ENCODE measurements at regions not wholly inside any gene's neighbourhood (a gene's known extent, or its start where the extent isn't known, plus 50 kb on each side); places are given as distances from the start of the nearest gene placed in this dataset.
"Not testable (repeated sequence)": the region's sequence is repeated elsewhere in the genome, so short reads cannot be mapped to it uniquely, and the experiment has no call there.

DNA sequence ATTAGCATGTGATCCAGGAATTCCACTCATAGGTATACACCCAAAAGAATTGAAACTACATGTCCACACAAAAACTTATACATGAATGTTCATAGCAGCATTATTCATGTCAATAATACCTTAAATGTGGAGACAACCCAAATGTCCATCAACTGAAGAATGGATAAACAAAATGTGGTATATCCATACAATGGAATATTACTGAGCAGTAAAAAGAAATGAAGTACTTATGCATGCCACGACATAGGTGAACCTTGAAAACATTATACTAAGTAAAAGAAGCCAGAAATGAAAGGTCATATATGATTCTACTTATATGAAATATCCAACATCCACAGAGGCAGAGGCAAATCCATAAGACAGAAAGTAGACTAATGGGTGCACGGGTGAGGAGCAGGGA lies 159.9 kb downstream of the UNC5CL start:
- Histone ChIP-seq H3K4me3 (no peak overlapping the region), H3K36me3 (replicated peaks) (no peaks in the 10 kb centered on the region), H3K27me3 (ENCODE audit: low read depth) (no peaks in the 10 kb centered on the region), H3K9me3 (no peaks in the 10 kb centered on the region), H3K4me1 (no peaks in the 10 kb centered on the region)
- no peak for DNase-seq (ENCODE audit: low spot score in 2 of 2)
- in situ Hi-C loops (cut with MboI; ENCODE audit: low sequenced_read_pairs), result no loop called here

DNA sequence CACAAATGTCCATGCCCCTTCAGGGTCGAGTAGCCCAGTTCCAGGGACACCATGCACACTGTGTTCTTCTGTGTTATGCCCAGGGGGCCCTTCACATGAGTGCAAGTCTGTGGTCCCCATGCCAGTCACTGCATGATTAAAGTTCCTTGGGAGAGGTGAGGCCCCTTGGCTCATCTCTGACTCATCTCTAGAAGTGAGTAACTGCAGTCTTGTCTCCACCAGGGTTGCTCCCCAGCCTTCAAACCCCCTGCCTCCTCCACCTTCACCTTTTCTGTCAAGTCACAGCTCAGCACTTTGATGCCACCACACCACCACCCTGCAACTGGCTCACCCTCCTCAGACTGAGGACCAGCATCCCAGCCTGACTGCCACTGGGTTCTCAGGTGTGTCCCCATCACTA lies 161.7 kb downstream of the UNC5CL start:
- Histone ChIP-seq H3K4me1 (no peaks in the 10 kb centered on the region), H3K36me3 (replicated peaks) (no peaks in the 10 kb centered on the region), H3K9me3 (no peaks in the 10 kb centered on the region), H3K4me3 (no peak overlapping the region), H3K27me3 (ENCODE audit: low read depth) (no peaks in the 10 kb centered on the region)
- DNase-seq (ENCODE audit: low spot score in 2 of 2), result no peak
- in situ Hi-C loops (cut with MboI; ENCODE audit: low sequenced_read_pairs), result no loop called here

DNA sequence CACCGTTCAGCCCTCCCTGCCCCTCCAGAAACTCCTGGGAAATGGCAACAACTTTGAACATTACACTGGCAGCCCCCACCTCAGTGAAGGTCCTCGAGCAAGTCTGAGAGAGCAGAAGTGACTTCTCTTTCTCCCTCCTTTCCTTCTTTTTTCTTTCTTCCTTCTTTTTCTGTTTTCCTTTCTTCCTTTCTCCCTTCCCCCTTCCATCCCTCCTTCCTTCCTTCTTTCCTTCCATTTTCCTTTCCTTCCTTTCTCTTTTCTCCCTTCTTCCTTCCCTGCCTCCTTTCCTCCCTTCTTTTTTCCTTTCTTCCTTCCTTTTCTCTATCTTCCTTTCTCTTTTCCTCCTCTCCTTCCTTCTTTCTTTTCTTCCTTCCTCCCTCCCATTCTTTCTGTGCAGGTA lies 162.7 kb downstream of the UNC5CL start:
- H3K36me3 ChIP-seq (replicated peaks), result no peaks in the 10 kb centered on the region
- no peaks in the 10 kb centered on the region for H3K27me3 ChIP-seq (ENCODE audit: low read depth)
- H3K9me3 ChIP-seq, result no peaks in the 10 kb centered on the region
- DNase-seq (ENCODE audit: low spot score in 2 of 2), result no peak
- in situ Hi-C loops (cut with MboI; ENCODE audit: low sequenced_read_pairs), result no loop called here
- no peak overlapping the region for H3K4me3 ChIP-seq
- H3K4me1 ChIP-seq, result no peaks in the 10 kb centered on the region

DNA sequence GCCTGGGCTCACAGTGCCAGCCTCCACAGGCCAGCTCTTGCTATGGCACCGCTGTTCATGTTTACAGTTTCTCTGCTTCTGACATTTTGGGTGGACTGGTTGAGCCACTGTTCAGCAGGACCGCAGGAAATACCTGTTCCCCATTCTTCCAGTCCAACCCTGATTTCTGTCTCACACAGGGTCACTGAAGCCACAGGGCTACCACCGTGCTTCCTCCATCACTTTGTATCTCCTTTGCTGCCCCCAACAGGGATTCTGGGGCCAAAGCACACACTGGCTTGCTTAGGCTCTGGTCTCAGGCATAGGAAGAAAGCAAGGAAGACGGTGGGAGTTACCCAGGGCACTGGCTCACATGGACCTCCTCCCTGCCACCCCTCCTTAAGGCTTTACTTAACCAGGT lies 164.5 kb downstream of the UNC5CL start:
- H3K4me3 ChIP-seq, result no peak overlapping the region
- H3K36me3 ChIP-seq (replicated peaks), result no peaks in the 10 kb centered on the region
- no peaks in the 10 kb centered on the region for H3K9me3 ChIP-seq
- no peak for DNase-seq (ENCODE audit: low spot score in 2 of 2)
- H3K27me3 ChIP-seq (ENCODE audit: low read depth), result no peaks in the 10 kb centered on the region
- in situ Hi-C loops (cut with MboI; ENCODE audit: low sequenced_read_pairs), result no loop called here
- H3K4me1 ChIP-seq, result no peaks in the 10 kb centered on the region

DNA sequence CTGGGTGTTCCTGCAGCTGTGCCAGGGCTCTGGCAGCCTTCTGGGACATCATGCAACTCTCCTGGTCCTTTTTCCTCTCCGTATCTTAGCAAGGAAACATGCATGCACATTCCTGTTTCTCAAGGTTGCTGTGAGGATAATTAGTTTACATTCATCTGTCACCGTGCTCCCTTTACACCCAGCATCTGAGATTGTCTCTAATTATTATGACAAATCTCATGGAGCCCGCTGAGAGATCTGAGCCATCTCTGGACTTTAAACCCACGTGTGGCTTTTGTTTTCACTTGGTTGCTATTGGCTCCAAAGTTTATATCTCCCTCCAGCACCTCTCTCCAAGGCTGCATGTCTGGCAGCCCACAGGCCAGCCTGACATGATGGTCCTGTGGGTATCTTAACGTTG lies 167.6 kb downstream of the UNC5CL start:
- no peaks in the 10 kb centered on the region for H3K9me3 ChIP-seq

DNA sequence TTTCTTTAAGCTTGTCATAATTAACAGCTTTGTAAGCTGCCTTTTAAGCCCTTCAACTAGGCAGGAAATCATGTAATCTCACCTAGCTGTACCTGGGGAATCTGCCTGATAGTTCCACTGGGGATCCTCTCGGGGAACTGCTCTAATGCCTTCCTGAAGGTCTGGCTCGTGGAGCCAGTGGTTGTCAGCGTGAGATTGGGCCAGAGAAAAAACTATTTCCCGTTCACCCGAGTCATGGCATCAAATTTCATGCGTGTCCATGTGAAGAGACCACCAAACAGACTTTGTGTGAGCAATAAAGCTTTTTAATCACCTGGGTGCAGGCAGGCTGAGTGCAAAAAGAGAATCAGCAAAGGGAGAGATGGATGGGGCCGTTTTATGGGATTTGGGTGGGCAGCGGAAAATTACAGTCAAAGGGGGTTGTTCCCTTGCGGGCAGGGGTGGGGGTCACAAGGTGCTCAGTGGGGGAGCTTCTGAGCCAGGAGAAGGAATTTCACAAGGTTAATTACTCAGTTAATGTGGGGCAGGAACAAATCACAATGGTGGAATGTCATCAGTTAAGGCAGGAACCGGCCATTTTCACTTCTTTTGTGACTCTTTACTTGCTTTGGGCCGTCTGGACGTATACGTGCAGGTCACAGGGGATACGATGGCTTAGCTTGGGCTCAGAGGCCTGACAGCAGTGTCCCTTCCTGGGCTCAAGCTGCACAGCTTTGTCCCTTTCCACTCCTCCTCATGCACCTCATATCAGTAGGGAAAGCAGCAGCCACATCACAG lies 170.7 kb downstream of the UNC5CL start:
- in situ Hi-C loops (cut with MboI; ENCODE audit: low sequenced_read_pairs); H3K4me3 ChIP-seq; H3K9me3 ChIP-seq; H3K4me1 ChIP-seq; H3K36me3 ChIP-seq (replicated peaks); H3K27me3 ChIP-seq (ENCODE audit: low read depth); DNase-seq (ENCODE audit: low spot score in 2 of 2): not testable (repeated sequence)

More for the DNA sequence above, 167.6 kb downstream of the UNC5CL start:
- in situ Hi-C loops (cut with MboI; ENCODE audit: low sequenced_read_pairs), result no loop called here
- no peak overlapping the region for H3K4me3 ChIP-seq
- H3K27me3 ChIP-seq (ENCODE audit: low read depth), result no peaks in the 10 kb centered on the region
- H3K36me3 ChIP-seq (replicated peaks), result no peaks in the 10 kb centered on the region
- DNase-seq (ENCODE audit: low spot score in 2 of 2), result no peak
- no peaks in the 10 kb centered on the region for H3K4me1 ChIP-seq

DNA sequence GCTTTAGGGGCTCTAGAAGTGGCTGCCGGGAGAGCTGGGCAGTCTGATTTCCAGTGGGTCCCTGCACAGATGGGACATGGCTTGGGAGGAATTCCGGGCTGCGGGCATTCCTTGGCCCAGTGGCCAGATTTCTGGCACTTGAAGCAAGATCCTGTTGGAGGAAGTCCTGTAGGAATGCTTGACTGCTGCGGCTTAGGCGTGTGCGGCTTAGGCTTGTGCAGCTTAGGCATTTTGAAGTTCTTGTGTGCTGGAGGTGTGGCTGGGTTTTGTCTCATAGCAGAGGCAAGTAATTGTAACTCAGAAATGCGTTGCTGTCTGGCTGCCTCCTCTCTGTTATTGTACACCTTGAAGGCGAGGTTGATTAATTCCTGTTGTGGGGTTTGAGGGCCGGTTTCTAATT lies 171.5 kb downstream of the UNC5CL start:
- in situ Hi-C loops (cut with MboI; ENCODE audit: low sequenced_read_pairs); H3K36me3 ChIP-seq (replicated peaks); H3K4me1 ChIP-seq; H3K27me3 ChIP-seq (ENCODE audit: low read depth); H3K4me3 ChIP-seq; H3K9me3 ChIP-seq; DNase-seq (ENCODE audit: low spot score in 2 of 2): not testable (repeated sequence)

DNA sequence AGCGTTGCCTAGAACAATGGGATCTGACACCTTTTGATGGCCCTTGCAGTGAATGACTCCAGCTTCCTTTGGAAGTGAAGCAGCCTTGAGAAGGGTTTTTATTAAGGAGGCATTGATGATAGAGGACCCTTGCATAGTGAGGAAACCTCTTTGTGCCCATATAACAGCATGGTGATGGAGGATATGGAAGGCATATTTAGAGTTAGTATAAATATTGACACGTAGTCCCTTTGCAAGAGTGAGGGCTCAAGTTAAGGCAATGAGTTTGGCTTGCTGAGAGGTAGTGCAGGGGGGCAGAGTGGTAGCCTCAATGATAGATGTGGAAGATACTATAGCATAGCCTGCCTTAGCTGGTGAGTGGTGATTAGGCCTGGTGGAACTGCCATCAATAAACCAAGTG lies 173.8 kb downstream of the UNC5CL start:
- H3K4me1 ChIP-seq; H3K36me3 ChIP-seq (replicated peaks); H3K4me3 ChIP-seq; H3K27me3 ChIP-seq (ENCODE audit: low read depth); H3K9me3 ChIP-seq; DNase-seq (ENCODE audit: low spot score in 2 of 2); in situ Hi-C loops (cut with MboI; ENCODE audit: low sequenced_read_pairs): not testable (repeated sequence)

DNA sequence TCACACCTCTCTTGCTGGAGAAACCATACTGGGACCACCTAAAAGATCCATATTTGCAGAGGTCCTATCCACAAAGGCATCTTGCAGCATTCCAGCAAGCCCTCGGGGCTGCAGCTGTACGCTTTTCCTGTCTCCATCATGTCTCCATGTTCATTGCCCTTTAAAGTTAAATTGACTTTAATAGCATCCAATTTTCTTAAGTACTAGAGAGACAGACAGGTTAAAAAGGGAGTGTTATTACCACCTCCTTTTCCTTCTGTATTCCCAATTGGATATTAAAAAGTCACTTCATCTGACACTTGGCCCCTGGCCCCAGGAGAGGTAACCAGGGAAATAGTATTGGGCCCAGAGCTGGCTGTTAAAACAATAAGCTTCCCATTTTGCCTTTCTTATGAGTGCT lies 178.6 kb downstream of the UNC5CL start:
- Histone ChIP-seq H3K27me3 (ENCODE audit: low read depth) (no peaks in the 10 kb centered on the region), H3K36me3 (replicated peaks) (no peaks in the 10 kb centered on the region), H3K4me1 (no peaks in the 10 kb centered on the region), H3K9me3 (no peaks in the 10 kb centered on the region), H3K4me3 (no peak overlapping the region)
- in situ Hi-C loops (cut with MboI; ENCODE audit: low sequenced_read_pairs), result no loop called here
- DNase-seq (ENCODE audit: low spot score in 2 of 2), result no peak

DNA sequence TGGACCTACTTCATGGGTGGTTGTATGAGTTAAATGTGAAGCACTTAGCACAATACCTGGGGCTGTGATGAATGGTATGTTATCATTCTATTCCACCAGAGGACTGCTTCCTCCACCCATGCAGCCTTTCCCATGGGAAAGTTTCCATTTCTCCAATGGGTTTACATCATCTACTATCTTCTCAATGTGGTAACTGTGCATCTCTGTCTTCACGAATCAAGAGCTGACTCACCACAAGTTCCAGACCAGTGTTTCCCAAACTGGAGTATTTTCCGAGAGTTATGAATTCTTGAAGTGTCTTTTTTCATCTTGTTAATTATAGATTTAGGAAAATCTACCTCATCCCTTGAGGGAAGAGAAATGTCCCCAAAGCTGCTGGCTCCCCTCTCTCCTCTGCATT lies 182.8 kb downstream of the UNC5CL start:
- H3K4me3 ChIP-seq, result no peak overlapping the region
- H3K27me3 ChIP-seq (ENCODE audit: low read depth), result no peaks in the 10 kb centered on the region
- in situ Hi-C loops (cut with MboI; ENCODE audit: low sequenced_read_pairs), result no loop called here
- DNase-seq (ENCODE audit: low spot score in 2 of 2), result no peak
- H3K9me3 ChIP-seq, result no peaks in the 10 kb centered on the region
- H3K4me1 ChIP-seq, result no peaks in the 10 kb centered on the region
- H3K36me3 ChIP-seq (replicated peaks), result no peaks in the 10 kb centered on the region

DNA sequence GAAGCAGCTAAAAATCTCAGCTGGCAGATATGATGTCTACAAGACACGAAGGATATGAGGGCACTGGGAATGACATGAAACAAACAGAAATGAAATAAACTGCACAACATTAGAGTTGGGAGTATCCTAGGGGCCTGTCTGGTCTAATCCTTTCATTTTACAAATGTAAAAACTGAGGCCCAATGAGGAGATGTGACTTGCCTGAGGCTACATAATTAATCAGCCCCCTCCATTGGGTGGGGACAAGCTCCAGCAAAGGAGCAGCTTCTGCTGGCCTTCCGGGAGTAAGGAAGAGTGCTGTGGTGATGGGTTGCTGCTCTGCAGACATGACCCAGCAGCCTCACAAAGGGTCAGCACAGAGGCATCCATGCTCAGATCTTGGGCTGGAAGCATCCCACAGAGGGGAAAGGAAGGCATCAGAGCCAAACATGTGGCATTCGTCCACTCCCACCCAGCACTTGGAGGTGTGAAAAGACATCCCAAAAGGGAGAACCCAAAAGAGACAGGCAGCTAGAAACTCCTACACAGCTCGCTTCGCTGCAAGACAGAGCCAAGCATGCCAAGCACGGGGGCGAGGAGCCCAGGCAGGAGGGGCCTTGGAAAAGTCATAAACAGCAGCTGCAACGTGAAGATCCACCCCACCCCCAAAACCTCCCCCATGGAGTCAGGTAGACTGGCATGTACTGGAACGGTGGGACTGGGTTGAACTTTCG lies 183.7 kb downstream of the UNC5CL start:
- DNase-seq (ENCODE audit: low spot score in 2 of 2), result no peak
- Histone ChIP-seq H3K9me3 (no peaks in the 10 kb centered on the region), H3K4me1 (no peaks in the 10 kb centered on the region), H3K27me3 (ENCODE audit: low read depth) (no peaks in the 10 kb centered on the region), H3K4me3 (no peak overlapping the region), H3K36me3 (replicated peaks) (no peaks in the 10 kb centered on the region)
- in situ Hi-C loops (cut with MboI; ENCODE audit: low sequenced_read_pairs), result no loop called here

DNA sequence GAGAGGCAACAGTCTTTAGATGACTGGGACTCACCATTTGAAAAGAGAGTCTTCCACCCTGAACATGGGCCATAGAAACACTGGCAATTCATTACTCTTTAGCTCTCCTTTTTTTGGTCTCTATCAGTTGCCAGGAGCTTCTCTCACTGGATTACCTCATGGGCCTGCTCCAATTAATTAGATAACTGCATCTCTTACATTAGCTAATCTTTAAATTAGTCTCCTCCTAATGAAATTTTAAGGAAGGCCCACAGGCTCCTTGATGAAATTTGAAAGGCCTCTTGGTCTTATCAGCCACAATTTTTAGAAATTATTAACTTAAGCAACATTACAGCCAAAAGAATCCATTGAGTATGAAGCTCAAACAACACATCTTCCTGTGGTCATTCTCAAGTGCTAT lies 184.4 kb downstream of the UNC5CL start:
- no peak overlapping the region for H3K4me3 ChIP-seq
- no peaks in the 10 kb centered on the region for H3K36me3 ChIP-seq (replicated peaks)
- in situ Hi-C loops (cut with MboI; ENCODE audit: low sequenced_read_pairs), result no loop called here
- no peaks in the 10 kb centered on the region for H3K4me1 ChIP-seq
- DNase-seq (ENCODE audit: low spot score in 2 of 2), result no peak
- H3K9me3 ChIP-seq, result no peaks in the 10 kb centered on the region
- no peaks in the 10 kb centered on the region for H3K27me3 ChIP-seq (ENCODE audit: low read depth)

DNA sequence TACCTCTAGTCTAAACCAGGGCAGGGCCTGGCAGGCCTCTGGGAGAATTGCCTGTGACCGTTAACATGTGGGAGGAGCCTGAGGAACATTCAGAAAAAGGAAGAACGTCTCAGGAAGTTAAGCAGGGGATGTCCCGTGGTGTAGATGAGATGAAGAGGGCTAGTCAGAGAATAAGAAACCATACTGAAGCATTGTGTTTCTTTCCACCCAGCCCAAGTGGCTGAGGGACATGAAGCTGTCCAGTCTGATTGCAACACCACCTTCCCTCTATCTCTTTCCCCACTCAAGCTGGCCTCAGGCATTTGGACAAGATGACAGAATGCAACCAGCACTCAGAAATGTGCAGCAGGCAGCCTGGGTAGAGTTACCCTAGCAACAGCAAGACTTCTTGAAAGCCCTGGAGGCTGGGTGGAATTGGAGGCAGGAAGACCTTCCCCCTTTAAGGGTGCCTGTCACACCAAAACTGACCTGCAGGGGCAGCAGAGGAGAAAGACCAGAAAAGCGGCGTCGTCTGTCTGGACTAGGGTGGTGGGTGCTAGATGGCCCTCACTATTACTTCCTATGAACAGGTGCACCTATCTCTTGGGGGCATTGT lies 186.1 kb downstream of the UNC5CL start:
- H3K27me3 ChIP-seq (ENCODE audit: low read depth), result no peaks in the 10 kb centered on the region
- H3K4me1 ChIP-seq, result no peaks in the 10 kb centered on the region
- no peaks in the 10 kb centered on the region for H3K9me3 ChIP-seq
- H3K4me3 ChIP-seq, result no peak overlapping the region
- no peaks in the 10 kb centered on the region for H3K36me3 ChIP-seq (replicated peaks)
- peak in 1 of 2 experiments; percentile 60 for DNase-seq (ENCODE audit: low spot score in 2 of 2)
- in situ Hi-C loops (cut with MboI; ENCODE audit: low sequenced_read_pairs), result no loop called here

DNA sequence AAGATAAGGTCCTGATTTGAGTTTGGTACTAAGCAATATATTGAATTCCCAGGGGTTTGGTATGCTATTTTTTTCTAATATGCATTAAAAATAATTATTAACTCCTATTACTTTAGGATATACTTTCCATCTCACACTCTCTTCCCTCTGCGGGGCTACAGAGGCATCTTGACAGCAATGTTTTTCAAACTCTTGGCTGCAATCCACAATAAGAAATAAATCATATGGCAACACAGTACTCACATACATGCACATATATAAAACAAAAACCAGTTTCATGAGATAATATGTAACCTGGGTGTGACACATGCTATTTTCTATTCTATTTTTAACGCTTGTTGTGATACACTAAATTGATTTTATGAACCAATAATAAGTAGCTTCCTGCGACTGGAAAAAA lies 189.5 kb downstream of the UNC5CL start:
- no peak overlapping the region for H3K4me3 ChIP-seq
- H3K4me1 ChIP-seq, result no peaks in the 10 kb centered on the region
- no peaks in the 10 kb centered on the region for H3K36me3 ChIP-seq (replicated peaks)
- H3K9me3 ChIP-seq, result no peaks in the 10 kb centered on the region
- in situ Hi-C loops (cut with MboI; ENCODE audit: low sequenced_read_pairs), result no loop called here
- DNase-seq (ENCODE audit: low spot score in 2 of 2), result no peak
- no peaks in the 10 kb centered on the region for H3K27me3 ChIP-seq (ENCODE audit: low read depth)
